ENCODE measurements at regions not wholly inside any gene's neighbourhood (a gene's known extent, or its start where the extent isn't known, plus 50 kb on each side); places are given as distances from the start of the nearest gene placed in this dataset.
"Not testable (repeated sequence)": the region's sequence is repeated elsewhere in the genome, so short reads cannot be mapped to it uniquely, and the experiment has no call there.

DNA sequence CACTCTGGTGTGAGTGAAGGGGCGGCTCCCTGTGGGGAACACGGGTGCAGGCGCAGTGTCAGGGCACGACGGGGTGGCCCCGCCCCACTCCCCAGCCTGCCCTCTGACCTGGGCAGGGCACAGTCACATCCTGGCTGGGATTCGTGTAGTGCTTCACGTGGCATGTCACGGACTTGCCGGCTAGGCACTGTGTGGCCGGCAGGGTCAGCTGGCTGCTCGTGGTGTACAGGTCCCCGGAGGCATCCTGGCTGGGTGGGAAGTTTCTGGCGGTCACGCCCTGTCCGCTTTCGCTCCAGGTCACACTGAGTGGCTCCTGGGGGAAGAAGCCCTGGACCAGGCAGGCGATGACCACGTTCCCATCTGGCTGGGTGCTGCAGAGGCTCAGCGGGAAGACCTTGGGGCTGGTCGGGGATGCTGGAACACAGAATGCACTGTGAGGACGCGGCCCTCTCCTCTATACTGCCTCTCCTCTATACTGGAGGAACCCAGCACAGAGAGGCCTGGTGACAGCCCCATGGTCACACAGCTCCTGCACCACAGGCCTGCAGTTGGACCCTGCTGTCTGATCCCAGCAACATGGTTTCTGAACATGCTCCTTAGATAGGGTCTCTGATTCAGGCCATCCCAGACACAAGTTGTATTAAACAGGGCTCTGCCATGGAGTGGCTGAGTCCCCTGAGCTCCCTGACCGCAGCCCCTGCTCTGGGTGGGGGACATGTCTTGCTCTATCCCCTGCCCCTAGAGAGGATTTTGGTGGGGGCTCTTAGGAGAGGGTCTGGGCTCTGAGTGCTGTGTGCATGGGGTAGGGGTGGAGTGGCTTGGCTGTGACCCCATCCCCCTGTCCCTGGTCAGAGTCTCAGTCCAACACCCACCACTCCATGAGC lies 182.1 kb downstream of the TMEM121 start:
- TF ChIP-seq CTCF (conservative IDR thresholded peaks at IDR 0.05 in 1 of 2, IDR thresholded peaks at IDR 0.05 in 1 of 2; ENCODE audit: low read depth in 1 of 2, low read length in 2 of 2); EZH2 (IDR thresholded peaks at IDR 0.05; ENCODE audit: low read length, missing control alignments): not testable (repeated sequence)
